Peyer's patch (tissue), 4 donors: ENCODE measurements at regions not wholly inside any gene's neighbourhood (a gene's known extent, or its start where the extent isn't known, plus 50 kb on each side); places are given as distances from the start of the nearest gene placed in this dataset.

Experiments used
- DNase-seq, 3 donors: peaks; one replicate each; pipeline ENCODE4 v3.0.0-alpha.2; 2017 to 2019
- H3K27ac ChIP-seq, 4 donors: fragments of 200-600 bp; sonication (generic); one replicate each; pipeline ENCODE4 v1.5.1; 2016 to 2019
- H3K27me3 ChIP-seq, 2 donors: fragments of 200-600 bp; sonication (generic); one replicate each; pipeline ENCODE4 v1.5.1; 2019
- H3K36me3 ChIP-seq, 3 donors: fragments of 200-600 bp; sonication (generic); one replicate each; pipeline ENCODE4 v1.5.1; 2016 to 2019
- H3K4me1 ChIP-seq, 4 donors: fragments of 200-600 bp; sonication (generic); one replicate each; pipeline ENCODE4 v1.5.1; 2016 to 2019
- H3K4me3 ChIP-seq, 4 donors: fragments of 200-600 bp; sonication (generic); 1 replicate in 3 of 4; 2 replicates in 1 of 4; pipeline ENCODE4 v1.5.1; 2016 to 2019; ENCODE audit warnings: mild to moderate bottlenecking in 1 of 4
- H3K9me3 ChIP-seq, 4 donors: fragments of 200-600 bp; sonication (generic); one replicate each; pipeline ENCODE4 v1.5.1; 2016 to 2019; ENCODE audit warnings: mild to moderate bottlenecking in 1 of 4
- CTCF ChIP-seq, 6 experiments: fragments of 450-650 bp in 4 of 6; fragments of 200-600 bp in 2 of 6; sonication (generic) in 1 of 6; IDR thresholded peaks; one replicate each; pipeline ENCODE4 v1.5.1; 2017 to 2019; ENCODE audit warnings: antibody characterized with exemption in 6 of 6, mild to moderate bottlenecking in 3 of 6, moderate library complexity in 1 of 6
- POLR2A ChIP-seq, 2 donors: fragments of 450-650 bp; IDR thresholded peaks; one replicate each; pipeline ENCODE4 v1.5.1; 2017; ENCODE audit warnings: antibody characterized with exemption in 2 of 2, mild to moderate bottlenecking in 2 of 2, moderate library complexity in 2 of 2

DNA sequence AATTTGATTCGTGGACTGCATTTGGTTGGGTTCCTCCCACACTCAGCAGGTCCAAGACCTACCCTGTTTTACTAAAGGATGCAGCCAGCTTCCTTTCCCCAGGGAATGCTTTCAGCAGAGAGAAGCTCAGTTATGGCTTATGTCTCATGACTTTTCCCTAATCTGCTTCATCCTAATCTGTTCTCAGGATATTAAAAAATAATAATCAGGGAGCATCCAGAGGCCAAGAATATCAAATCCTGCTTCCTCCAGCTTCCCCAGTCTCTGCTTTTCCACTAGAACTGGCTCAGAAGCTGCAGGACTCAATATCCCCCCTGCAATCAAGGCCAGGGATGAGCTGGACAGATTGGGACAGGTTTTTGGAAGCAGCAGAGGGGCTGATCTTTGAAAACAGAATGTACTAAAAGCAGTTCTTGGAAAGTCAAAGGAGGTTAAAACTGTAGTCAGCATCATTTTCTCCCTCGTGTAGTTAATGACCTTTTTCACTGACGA lies 326.9 kb upstream of the TNP1 start:
- no peak overlapping the region for H3K4me3 ChIP-seq
- H3K36me3 ChIP-seq = no peaks in the 10 kb centered on the region
- H3K27ac ChIP-seq = peak overlapping the region in 1 of 4 donors; percentile 35
- no peak for DNase-seq
- H3K9me3 ChIP-seq = no peaks in the 10 kb centered on the region
- TF ChIP-seq POLR2A (IDR thresholded peaks at IDR 0.05) (no peak), CTCF (IDR thresholded peaks at IDR 0.05) (no peak)
- no peaks in the 10 kb centered on the region for H3K4me1 ChIP-seq
- no peaks in the 10 kb centered on the region for H3K27me3 ChIP-seq

DNA sequence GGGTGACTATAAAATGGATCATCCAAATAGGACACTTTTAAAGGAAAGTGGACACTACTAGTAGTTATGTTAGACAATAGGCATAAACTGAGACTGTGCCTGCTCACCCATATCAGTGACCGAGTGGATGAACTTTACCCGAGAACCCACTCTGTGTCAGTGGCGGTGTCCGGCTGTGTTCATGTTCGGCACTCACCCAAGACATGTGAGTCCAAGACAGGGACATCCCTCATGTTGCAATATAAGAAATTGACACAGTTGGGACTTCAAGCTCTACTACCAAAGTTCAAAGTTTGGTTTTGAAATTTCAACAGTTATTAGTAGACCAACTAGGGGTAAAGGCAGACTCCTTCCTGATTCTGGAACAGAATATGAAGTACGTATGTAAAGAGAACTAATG lies 326.3 kb upstream of the TNP1 start:
- DNase-seq = no peak
- H3K4me3 ChIP-seq = no peak overlapping the region
- H3K27ac ChIP-seq = peak overlapping the region in 1 of 4 donors; percentile 35
- no peaks in the 10 kb centered on the region for H3K27me3 ChIP-seq
- H3K4me1 ChIP-seq = no peaks in the 10 kb centered on the region
- H3K36me3 ChIP-seq = no peaks in the 10 kb centered on the region
- no peaks in the 10 kb centered on the region for H3K9me3 ChIP-seq
- TF ChIP-seq CTCF (IDR thresholded peaks at IDR 0.05) (no peak), POLR2A (IDR thresholded peaks at IDR 0.05) (no peak)

DNA sequence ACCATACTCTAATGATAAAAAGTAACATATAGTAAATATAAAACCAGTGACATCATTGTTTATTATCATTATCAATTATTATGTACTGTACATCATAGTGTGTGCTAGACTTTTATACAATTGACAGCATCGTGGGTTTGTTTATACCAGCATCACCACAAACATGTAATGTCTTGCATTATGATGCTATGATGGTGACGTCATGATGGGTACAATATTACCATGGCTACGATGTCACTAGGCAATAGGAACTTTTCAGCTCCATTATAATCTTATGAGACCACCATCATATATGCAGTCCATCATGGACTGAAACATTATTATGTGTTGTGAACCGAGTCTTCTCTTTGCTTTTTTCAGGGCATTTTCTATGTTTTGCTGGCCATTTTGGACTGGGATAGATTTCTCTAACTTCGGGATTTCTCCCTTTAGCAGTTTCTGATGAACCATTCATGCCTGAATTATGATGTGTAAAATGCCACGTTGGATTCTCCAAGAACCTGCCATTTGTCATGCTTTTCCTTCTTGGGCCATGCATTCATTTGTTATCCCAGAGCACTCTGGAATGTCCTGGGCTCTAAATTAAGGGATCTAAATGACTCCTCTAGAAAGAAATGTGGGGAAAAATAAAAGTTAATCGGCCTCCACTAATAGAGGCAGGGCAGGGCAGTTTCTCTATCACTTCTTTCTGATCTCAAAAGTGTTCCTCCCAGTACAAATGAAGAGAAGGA lies 325.6 kb upstream of the TNP1 start:
- DNase-seq = no peak
- H3K27ac ChIP-seq = no peak overlapping the region

DNA sequence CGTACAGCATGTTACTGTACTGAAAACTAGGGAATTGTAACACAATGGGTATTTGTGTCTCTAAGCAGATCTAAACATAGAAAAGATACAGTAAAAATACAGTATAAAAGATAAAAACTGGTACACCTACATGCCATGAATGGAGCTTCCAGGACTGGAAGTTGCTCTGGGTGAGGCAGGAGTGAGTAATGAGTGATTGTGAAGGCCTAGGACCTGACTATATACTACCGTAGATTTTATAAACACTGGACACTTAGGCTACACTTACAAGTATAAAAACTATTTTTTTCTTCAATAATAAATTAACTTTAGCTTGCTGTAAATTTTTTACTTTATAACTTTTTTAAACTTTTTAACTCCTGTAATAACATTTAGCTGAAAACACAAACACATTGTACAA lies 324.4 kb upstream of the TNP1 start:
- TF ChIP-seq CTCF (IDR thresholded peaks at IDR 0.05) = no peak
- no peak for TF ChIP-seq POLR2A (IDR thresholded peaks at IDR 0.05)
- no peak overlapping the region for H3K27ac ChIP-seq
- DNase-seq = no peak
- no peaks in the 10 kb centered on the region for H3K9me3 ChIP-seq
- H3K36me3 ChIP-seq = no peaks in the 10 kb centered on the region
- H3K27me3 ChIP-seq = no peaks in the 10 kb centered on the region
- no peak overlapping the region for H3K4me3 ChIP-seq
- H3K4me1 ChIP-seq = no peaks in the 10 kb centered on the region

More for the DNA sequence above, 325.6 kb upstream of the TNP1 start:
- Histone ChIP-seq H3K36me3 (no peaks in the 10 kb centered on the region), H3K9me3 (no peaks in the 10 kb centered on the region), H3K4me3 (no peak overlapping the region), H3K4me1 (no peaks in the 10 kb centered on the region), H3K27me3 (no peaks in the 10 kb centered on the region)
- TF ChIP-seq POLR2A (IDR thresholded peaks at IDR 0.05) (no peak), CTCF (IDR thresholded peaks at IDR 0.05) (no peak)

DNA sequence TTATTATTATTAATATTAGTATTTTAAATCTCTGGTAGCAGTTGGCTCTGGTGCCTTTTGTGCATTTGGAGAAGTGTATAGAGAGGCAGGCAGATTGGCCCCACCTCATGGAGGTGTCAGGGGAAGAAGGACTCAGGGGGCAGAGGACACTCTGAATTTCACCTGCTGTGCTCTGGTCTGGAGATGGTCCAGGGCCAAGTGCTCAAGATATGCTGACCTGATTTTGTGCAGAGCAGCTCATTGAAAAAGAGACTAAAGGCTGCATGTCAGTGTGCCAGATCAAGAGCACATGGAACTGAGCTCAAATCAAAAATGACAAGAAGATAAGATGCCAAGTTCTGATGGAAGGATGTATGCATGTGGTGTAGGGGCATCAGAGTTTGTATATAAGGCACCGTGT lies 323.6 kb upstream of the TNP1 start:
- Histone ChIP-seq H3K36me3 (no peaks in the 10 kb centered on the region), H3K27me3 (no peaks in the 10 kb centered on the region), H3K27ac (no peak overlapping the region), H3K9me3 (no peaks in the 10 kb centered on the region), H3K4me1 (no peaks in the 10 kb centered on the region), H3K4me3 (no peak overlapping the region)
- TF ChIP-seq CTCF (IDR thresholded peaks at IDR 0.05) = no peak
- TF ChIP-seq POLR2A (IDR thresholded peaks at IDR 0.05) = no peak
- no peak for DNase-seq
